GM13976 (cell line): ENCODE measurements at regions not wholly inside any gene's neighbourhood (a gene's known extent, or its start where the extent isn't known, plus 50 kb on each side); places are given as distances from the start of the nearest gene placed in this dataset.

Experiments used
- DNase-seq: peaks from one replicate; pipeline ENCODE4 v3.0.0; 2012; ENCODE audit warnings: low spot score
- in situ Hi-C: fragments of 300-500 bp; cut with MboI; formaldehyde crosslinking; loops from one replicate; pipeline ENCODE4 v1.12.0; 2022; ENCODE audit warnings: low sequenced_read_pairs, mixed read lengths, inconsistent platforms; ENCODE audit not compliant: unreplicated experiment
- TF ChIP-seq, protein P1 (sequence below): IDR thresholded peaks from 2 replicates; pipeline ENCODE4 v1.5.1; 2012; ENCODE audit warnings: borderline replicate concordance, mild to moderate bottlenecking; ENCODE audit not compliant: insufficient read depth; ENCODE audit errors: extremely low read depth, missing control alignments, control extremely low read depth

GRCh38 chr5:40390281-40391149 lies 289.2 kb upstream of the PTGER4 start:
- in situ Hi-C loops, result no loop called here
- TF ChIP-seq, protein P1, sequence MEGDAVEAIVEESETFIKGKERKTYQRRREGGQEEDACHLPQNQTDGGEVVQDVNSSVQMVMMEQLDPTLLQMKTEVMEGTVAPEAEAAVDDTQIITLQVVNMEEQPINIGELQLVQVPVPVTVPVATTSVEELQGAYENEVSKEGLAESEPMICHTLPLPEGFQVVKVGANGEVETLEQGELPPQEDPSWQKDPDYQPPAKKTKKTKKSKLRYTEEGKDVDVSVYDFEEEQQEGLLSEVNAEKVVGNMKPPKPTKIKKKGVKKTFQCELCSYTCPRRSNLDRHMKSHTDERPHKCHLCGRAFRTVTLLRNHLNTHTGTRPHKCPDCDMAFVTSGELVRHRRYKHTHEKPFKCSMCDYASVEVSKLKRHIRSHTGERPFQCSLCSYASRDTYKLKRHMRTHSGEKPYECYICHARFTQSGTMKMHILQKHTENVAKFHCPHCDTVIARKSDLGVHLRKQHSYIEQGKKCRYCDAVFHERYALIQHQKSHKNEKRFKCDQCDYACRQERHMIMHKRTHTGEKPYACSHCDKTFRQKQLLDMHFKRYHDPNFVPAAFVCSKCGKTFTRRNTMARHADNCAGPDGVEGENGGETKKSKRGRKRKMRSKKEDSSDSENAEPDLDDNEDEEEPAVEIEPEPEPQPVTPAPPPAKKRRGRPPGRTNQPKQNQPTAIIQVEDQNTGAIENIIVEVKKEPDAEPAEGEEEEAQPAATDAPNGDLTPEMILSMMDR, result no peak
- DNase-seq, result no peak

GRCh38 chr5:40389591-40389990 lies 290.1 kb upstream of the PTGER4 start:
- DNase-seq, result no peak
- in situ Hi-C loops, result no loop called here
- TF ChIP-seq, protein P1, result no peak

DNA sequence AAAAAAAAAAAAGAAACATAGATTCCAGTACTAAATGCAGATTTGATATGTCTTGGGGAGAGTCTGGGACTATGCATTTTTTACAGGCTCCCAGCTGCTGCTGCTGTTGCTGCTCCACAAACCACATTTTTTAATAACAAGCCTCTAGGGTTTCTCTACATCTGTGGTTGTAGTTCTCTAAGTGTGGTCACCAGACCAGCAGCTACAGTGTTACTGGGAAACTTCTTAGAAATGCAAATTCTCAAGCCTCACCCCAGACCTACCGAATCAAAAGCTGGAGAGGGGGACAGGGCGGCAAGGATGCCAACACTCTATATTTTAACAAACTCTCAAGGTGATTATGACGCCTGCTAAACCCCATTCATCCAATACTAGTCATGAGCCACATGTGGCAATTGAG lies 293.4 kb upstream of the PTGER4 start:
- DNase-seq, result no peak
- in situ Hi-C loops, result no loop called here

GRCh38 chr5:40385544-40385943 lies 294.2 kb upstream of the PTGER4 start:
- DNase-seq, result no peak
- in situ Hi-C loops, result no loop called here
- TF ChIP-seq, protein P1, result no peak

More for the DNA sequence above, 293.4 kb upstream of the PTGER4 start:
- TF ChIP-seq, protein P1, result no peak

DNA sequence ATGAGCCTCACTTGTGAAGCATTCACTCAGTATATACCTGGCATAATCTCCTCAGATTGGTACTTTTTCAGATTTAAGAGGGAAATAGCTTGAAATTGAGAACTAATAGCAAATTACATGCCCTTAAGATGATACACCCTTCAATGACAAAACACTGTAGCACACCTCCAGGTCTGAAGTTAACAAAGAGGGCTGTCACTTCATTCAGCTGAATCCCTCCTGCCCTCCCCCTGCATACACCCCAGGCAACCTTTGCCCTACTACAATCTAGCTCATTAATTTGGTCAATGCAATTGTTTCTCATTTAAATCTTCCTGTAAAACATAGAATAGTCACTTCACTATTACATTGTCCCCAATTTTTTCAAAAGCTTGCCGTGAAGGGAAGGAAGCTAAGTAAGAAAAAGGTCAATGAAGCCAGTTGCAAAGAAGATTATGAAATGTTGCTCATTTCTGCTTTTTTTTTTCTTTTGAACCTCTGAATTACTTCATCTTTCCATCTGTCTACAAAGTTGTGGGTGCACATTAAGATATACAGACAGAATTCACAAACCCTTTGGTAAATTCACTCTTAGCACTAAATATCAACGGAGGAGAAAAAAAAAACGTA lies 294.8 kb upstream of the PTGER4 start:
- TF ChIP-seq, protein P1, result no peak
- DNase-seq, result no peak
- in situ Hi-C loops, result no loop called here

DNA sequence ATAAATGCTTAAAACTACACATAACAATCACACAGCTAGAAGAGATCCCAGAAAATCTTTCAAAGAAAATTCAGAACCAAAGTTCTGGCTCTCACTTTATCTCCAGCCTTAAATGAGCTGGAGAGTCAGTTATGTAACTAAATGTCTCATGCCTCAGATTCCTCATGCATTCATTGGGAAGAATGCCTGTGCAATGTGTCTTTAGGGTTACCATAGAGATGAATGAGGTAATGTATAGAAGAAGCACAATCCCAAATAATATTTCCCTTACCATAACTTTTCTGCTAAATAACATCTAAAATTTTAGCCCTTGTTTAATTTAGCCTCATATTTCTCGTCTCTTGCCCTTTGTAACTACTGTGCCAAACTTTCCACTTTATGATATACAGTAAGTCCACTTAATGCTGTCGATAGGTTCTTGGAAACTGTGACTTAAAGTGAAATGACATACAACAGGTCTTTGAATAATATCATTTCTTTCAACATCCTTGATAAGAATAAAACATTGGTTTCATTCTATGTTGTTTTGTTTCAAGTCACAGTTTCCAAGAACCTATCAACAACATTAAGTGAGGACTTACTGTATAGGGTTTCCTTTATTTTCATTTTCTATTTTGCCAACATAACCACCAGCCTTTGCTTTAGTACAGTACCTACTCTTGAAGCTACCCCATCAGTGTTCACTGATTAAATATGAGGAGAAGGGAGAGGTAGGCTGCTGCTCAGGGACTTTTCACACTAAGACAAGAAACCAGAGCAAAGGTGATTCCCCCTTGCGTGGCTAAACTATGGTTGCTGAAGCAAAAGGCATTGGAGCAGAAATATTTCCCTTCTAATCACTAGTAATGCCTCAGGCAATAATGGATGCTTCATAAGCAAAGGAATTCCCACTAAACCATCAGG lies 295.7 kb upstream of the PTGER4 start:
- TF ChIP-seq, protein P1, result no peak
- no peak for DNase-seq
- in situ Hi-C loops, result no loop called here
